ENCODE measurements at regions not wholly inside any gene's neighbourhood (a gene's known extent, or its start where the extent isn't known, plus 50 kb on each side); places are given as distances from the start of the nearest gene placed in this dataset.

DNA sequence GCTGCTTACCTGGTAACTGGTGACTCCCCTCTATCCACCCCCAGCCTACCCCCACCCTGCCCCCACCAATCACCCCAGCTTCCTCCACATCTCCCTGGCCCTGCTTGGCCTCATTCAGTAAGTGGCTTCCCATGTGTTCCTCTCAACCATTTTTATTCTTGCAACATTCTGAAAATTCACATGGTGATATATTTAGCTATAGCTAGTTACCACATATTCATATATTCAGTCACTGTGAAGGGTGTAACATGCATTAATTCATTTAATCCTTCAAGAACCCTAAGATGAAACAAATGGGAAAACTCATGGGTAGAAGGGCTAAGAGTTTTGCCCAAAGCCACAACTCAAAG, 95.4 kb upstream of the CEP85L start:
- TF ChIP-seq POLR2A (IDR thresholded peaks at IDR 0.05; ENCODE audit: low read length) (no peak), GATA1 (IDR thresholded peaks at IDR 0.05; ENCODE audit: low read depth, low read length) (no peak)
